HEK293 (cell line): ENCODE measurements at regions not wholly inside any gene's neighbourhood (a gene's known extent, or its start where the extent isn't known, plus 50 kb on each side); places are given as distances from the start of the nearest gene placed in this dataset.

ENCODE experiments used
- KLF10 ChIP-seq: fragments of 450-650 bp; IDR thresholded peaks from 2 replicates; pipeline ENCODE4 v1.5.1; 2018; ENCODE audit warnings: missing biosample characterization, mild to moderate bottlenecking, missing genetic modification characterization
- KLF9 ChIP-seq: fragments of 450-650 bp; formaldehyde crosslinking; IDR thresholded peaks from 2 replicates; pipeline ENCODE4 v1.5.1; 2016; ENCODE audit warnings: missing biosample characterization, missing genetic modification characterization, low read depth
- PRDM1 ChIP-seq: fragments of 450-650 bp; formaldehyde crosslinking; IDR thresholded peaks from 2 replicates; pipeline ENCODE4; 2016; ENCODE audit warnings: missing biosample characterization, missing genetic modification characterization
- ZEB2 ChIP-seq: fragments of 450-650 bp; formaldehyde crosslinking; IDR thresholded peaks from 2 replicates; pipeline ENCODE4 v1.5.1; 2016; ENCODE audit warnings: missing biosample characterization, missing genetic modification characterization
- ZNF184 ChIP-seq: fragments of 450-650 bp; IDR thresholded peaks from 2 replicates; pipeline ENCODE4 v1.5.1; 2018; ENCODE audit warnings: missing biosample characterization, mild to moderate bottlenecking, missing genetic modification characterization
- ZNF266 ChIP-seq: fragments of 450-650 bp; formaldehyde crosslinking; IDR thresholded peaks from 2 replicates; pipeline ENCODE4 v1.5.1; 2016; ENCODE audit warnings: missing biosample characterization, missing genetic modification characterization, low read depth
- ZNF654 ChIP-seq: fragments of 450-650 bp; formaldehyde crosslinking; IDR thresholded peaks from 2 replicates; pipeline ENCODE4 v1.5.1; 2016; ENCODE audit warnings: low read depth, missing biosample characterization, missing genetic modification characterization
- ZNF768 ChIP-seq: fragments of 450-650 bp; formaldehyde crosslinking; IDR thresholded peaks from 2 replicates; pipeline ENCODE4 v1.5.1; 2018; ENCODE audit warnings: missing biosample characterization, mild to moderate bottlenecking, missing genetic modification characterization
- TF ChIP-seq, protein P1 (sequence below): fragments of 450-650 bp; formaldehyde crosslinking; IDR thresholded peaks from 2 replicates; pipeline ENCODE4 v1.5.1; 2016; ENCODE audit warnings: missing biosample characterization, missing genetic modification characterization
- TF ChIP-seq, protein P2 (sequence below): fragments of 450-650 bp; formaldehyde crosslinking; IDR thresholded peaks from 2 replicates; pipeline ENCODE4 v1.5.1; 2016; ENCODE audit warnings: missing biosample characterization, missing genetic modification characterization
- TF ChIP-seq, protein P3 (sequence below): fragments of 450-650 bp; formaldehyde crosslinking; IDR thresholded peaks from 2 replicates; pipeline ENCODE4 v1.5.1; 2016; ENCODE audit warnings: missing biosample characterization, missing genetic modification characterization, low read depth
- TF ChIP-seq, protein P4 (sequence below): sonication (generic); formaldehyde crosslinking; IDR thresholded peaks from 2 replicates; pipeline ENCODE4 v1.8.1; 2022; ENCODE audit warnings: mild to moderate bottlenecking, moderate library complexity, missing genetic modification reagents

DNA sequence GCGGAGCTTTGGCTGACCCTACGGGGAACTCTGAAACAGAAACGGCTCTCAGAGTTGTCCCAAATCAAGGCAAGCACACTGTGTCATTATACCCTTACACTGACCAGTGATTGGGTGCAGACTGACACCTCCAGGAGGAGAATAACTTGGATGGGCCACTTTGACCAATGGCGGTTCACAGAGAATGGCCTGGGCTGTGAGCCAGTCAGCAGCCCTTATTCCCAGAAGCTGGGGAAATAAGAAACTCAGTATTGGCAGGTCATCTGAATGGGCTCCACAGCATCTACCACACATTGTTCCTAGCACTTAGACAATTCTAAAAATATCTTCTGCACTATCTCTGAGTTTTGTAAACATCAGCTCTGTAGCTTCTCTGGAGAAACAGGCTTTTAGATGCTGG lies 265.2 kb downstream of the ADGRL2 start:
- no peak for TF ChIP-seq KLF9 (tag by site-specific recombination)
- TF ChIP-seq, protein P1, sequence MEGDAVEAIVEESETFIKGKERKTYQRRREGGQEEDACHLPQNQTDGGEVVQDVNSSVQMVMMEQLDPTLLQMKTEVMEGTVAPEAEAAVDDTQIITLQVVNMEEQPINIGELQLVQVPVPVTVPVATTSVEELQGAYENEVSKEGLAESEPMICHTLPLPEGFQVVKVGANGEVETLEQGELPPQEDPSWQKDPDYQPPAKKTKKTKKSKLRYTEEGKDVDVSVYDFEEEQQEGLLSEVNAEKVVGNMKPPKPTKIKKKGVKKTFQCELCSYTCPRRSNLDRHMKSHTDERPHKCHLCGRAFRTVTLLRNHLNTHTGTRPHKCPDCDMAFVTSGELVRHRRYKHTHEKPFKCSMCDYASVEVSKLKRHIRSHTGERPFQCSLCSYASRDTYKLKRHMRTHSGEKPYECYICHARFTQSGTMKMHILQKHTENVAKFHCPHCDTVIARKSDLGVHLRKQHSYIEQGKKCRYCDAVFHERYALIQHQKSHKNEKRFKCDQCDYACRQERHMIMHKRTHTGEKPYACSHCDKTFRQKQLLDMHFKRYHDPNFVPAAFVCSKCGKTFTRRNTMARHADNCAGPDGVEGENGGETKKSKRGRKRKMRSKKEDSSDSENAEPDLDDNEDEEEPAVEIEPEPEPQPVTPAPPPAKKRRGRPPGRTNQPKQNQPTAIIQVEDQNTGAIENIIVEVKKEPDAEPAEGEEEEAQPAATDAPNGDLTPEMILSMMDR (tag by site-specific recombination) = no peak
- no peak for TF ChIP-seq ZEB2 (tag by site-specific recombination)
- TF ChIP-seq PRDM1 (tag by site-specific recombination) = no peak
- TF ChIP-seq ZNF184 (tag by site-specific recombination) = no peak
- TF ChIP-seq, protein P2, sequence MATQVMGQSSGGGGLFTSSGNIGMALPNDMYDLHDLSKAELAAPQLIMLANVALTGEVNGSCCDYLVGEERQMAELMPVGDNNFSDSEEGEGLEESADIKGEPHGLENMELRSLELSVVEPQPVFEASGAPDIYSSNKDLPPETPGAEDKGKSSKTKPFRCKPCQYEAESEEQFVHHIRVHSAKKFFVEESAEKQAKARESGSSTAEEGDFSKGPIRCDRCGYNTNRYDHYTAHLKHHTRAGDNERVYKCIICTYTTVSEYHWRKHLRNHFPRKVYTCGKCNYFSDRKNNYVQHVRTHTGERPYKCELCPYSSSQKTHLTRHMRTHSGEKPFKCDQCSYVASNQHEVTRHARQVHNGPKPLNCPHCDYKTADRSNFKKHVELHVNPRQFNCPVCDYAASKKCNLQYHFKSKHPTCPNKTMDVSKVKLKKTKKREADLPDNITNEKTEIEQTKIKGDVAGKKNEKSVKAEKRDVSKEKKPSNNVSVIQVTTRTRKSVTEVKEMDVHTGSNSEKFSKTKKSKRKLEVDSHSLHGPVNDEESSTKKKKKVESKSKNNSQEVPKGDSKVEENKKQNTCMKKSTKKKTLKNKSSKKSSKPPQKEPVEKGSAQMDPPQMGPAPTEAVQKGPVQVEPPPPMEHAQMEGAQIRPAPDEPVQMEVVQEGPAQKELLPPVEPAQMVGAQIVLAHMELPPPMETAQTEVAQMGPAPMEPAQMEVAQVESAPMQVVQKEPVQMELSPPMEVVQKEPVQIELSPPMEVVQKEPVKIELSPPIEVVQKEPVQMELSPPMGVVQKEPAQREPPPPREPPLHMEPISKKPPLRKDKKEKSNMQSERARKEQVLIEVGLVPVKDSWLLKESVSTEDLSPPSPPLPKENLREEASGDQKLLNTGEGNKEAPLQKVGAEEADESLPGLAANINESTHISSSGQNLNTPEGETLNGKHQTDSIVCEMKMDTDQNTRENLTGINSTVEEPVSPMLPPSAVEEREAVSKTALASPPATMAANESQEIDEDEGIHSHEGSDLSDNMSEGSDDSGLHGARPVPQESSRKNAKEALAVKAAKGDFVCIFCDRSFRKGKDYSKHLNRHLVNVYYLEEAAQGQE (tag by site-specific recombination) = no peak
- TF ChIP-seq ZNF266 (tag by site-specific recombination) = no peak
- TF ChIP-seq ZNF654 = no peak
- TF ChIP-seq, protein P3, sequence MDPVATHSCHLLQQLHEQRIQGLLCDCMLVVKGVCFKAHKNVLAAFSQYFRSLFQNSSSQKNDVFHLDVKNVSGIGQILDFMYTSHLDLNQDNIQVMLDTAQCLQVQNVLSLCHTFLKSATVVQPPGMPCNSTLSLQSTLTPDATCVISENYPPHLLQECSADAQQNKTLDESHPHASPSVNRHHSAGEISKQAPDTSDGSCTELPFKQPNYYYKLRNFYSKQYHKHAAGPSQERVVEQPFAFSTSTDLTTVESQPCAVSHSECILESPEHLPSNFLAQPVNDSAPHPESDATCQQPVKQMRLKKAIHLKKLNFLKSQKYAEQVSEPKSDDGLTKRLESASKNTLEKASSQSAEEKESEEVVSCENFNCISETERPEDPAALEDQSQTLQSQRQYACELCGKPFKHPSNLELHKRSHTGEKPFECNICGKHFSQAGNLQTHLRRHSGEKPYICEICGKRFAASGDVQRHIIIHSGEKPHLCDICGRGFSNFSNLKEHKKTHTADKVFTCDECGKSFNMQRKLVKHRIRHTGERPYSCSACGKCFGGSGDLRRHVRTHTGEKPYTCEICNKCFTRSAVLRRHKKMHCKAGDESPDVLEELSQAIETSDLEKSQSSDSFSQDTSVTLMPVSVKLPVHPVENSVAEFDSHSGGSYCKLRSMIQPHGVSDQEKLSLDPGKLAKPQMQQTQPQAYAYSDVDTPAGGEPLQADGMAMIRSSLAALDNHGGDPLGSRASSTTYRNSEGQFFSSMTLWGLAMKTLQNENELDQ (tag by site-specific recombination) = no peak
- TF ChIP-seq, protein P4, sequence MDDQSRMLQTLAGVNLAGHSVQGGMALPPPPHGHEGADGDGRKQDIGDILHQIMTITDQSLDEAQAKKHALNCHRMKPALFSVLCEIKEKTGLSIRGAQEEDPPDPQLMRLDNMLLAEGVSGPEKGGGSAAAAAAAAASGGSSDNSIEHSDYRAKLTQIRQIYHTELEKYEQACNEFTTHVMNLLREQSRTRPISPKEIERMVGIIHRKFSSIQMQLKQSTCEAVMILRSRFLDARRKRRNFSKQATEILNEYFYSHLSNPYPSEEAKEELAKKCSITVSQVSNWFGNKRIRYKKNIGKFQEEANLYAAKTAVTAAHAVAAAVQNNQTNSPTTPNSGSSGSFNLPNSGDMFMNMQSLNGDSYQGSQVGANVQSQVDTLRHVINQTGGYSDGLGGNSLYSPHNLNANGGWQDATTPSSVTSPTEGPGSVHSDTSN = no peak
- no peak for TF ChIP-seq KLF10 (tag by site-specific recombination)
- no peak for TF ChIP-seq ZNF768 (tag by site-specific recombination)
